CD4-positive, alpha-beta T cell (primary cell): ENCODE measurements at regions not wholly inside any gene's neighbourhood (a gene's known extent, or its start where the extent isn't known, plus 50 kb on each side); places are given as distances from the start of the nearest gene placed in this dataset.

Experiments
- ATAC-seq: fragments of 200-7000 bp; cut with Tn5 transposase; one replicate; pipeline ENCODE4 v1.10.0; 2022; ENCODE audit warnings: mild to moderate bottlenecking; ENCODE audit not compliant: poor library complexity
- CTCF ChIA-PET: fragments of 350-600 bp; sonication (Branson Sonifier 250); formaldehyde crosslinking; loops from one replicate; lab custom pipeline; 2021; ENCODE audit warnings: antibody characterized with exemption, inconsistent platforms; lab: Charles Lee
- POLR2A ChIA-PET: fragments of 350-600 bp; sonication (Branson Sonifier 250); formaldehyde crosslinking; loops from one replicate; lab custom pipeline; 2021; ENCODE audit warnings: antibody characterized with exemption, inconsistent platforms; lab: Charles Lee
- DNase-seq, 14 experiments: peaks; one replicate each; pipeline ENCODE4 v3.0.0-alpha.2; 2013 to 2020; ENCODE audit warnings: mixed read lengths in 2 of 14
- H3K27ac ChIP-seq, 2 donors: one replicate each; pipeline versions ENCODE4 v1.5.1 to v1.7.0; 2013; ENCODE audit warnings: low read length in 2 of 2, low read depth in 1 of 2, mild to moderate bottlenecking in 1 of 2
- H3K27me3 ChIP-seq, 2 experiments: 1 replicate in 1 of 2; 2 replicates in 1 of 2; pipeline versions ENCODE4 v1.6.1 to v1.7.0; 2013; ENCODE audit warnings: low read length in 2 of 2, control low read depth in 1 of 2, mild to moderate bottlenecking in 1 of 2, moderate library complexity in 1 of 2; ENCODE audit not compliant: insufficient read depth in 2 of 2, control insufficient read depth in 1 of 2
- H3K36me3 ChIP-seq: one replicate; pipeline ENCODE4 v1.6.1; 2013; ENCODE audit warnings: low read length, control low read depth; ENCODE audit not compliant: insufficient read depth
- H3K4me1 ChIP-seq: one replicate; pipeline ENCODE4 v1.6.1; 2013; ENCODE audit warnings: low read length, control low read depth; ENCODE audit not compliant: insufficient read depth
- H3K4me3 ChIP-seq: one replicate; pipeline ENCODE4 v1.5.1; 2013; ENCODE audit warnings: mild to moderate bottlenecking, low read length, moderate library complexity
- H3K9me3 ChIP-seq, 2 experiments: 1 replicate in 1 of 2; 2 replicates in 1 of 2; pipeline versions ENCODE4 v1.6.1 to v1.7.0; 2013; ENCODE audit warnings: low read length in 2 of 2, mild to moderate bottlenecking in 2 of 2, control low read depth in 1 of 2, moderate library complexity in 1 of 2; ENCODE audit not compliant: control insufficient read depth in 1 of 2, insufficient read depth in 1 of 2
- H3K27ac Mint-ChIP-seq: one replicate; pipeline ENCODE4 v1.8.0; 2020; ENCODE audit warnings: mixed read lengths
- H3K27me3 Mint-ChIP-seq: one replicate; pipeline ENCODE4 v1.8.0; 2021; ENCODE audit warnings: mixed read lengths
- H3K36me3 Mint-ChIP-seq: one replicate; pipeline ENCODE4 v1.8.0; 2021; ENCODE audit warnings: low read depth, mixed read lengths
- H3K4me1 Mint-ChIP-seq: one replicate; pipeline ENCODE4 v1.8.0; 2021; ENCODE audit warnings: low read depth, mixed read lengths
- H3K4me3 Mint-ChIP-seq: one replicate; pipeline ENCODE4 v1.8.0; 2020; ENCODE audit warnings: mild to moderate bottlenecking, mixed read lengths
- H3K9me3 Mint-ChIP-seq: one replicate; pipeline ENCODE4 v1.8.0; 2020; ENCODE audit warnings: mixed read lengths
- intact Hi-C, 2 experiments: fragments of 100-400 bp; cut with DNase I in 1 of 2; cut with micrococcal nuclease in 1 of 2; formaldehyde crosslinking; loops; one replicate each; pipeline versions ENCODE4 v1.15.1 to v1.9.0; 2023 to 2025; cut with DNase I, micrococcal nuclease
- TF ChIP-seq, protein P1 (sequence below): fragments of 200-600 bp; IDR thresholded peaks from one replicate; pipeline ENCODE4 v1.8.0; 2022; ENCODE audit warnings: antibody characterized with exemption, mild to moderate bottlenecking

DNA sequence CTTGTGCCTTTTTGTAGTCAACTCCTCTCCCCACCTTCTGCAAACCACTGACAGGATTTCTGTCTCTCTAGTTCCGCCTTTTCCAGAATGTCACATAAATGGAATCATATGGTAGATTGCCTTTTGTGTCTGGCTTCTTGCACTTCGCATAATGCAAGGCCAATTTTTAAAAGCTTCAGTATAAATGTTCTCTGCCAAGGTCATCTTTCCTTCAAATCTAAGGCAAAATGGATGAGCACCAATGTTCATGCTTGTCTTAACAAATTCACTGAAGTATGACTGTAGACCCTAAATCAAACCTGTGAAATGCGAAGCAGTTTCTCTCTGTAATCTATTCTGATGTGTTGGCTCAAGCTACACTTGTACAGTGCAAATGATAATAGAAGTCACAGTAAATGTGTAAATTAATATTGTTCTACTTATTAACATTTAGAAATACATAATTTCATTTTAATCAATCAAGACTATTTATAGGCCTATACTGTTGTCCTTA lies 92.8 kb upstream of the GLS start:
- TF ChIP-seq, protein P1, sequence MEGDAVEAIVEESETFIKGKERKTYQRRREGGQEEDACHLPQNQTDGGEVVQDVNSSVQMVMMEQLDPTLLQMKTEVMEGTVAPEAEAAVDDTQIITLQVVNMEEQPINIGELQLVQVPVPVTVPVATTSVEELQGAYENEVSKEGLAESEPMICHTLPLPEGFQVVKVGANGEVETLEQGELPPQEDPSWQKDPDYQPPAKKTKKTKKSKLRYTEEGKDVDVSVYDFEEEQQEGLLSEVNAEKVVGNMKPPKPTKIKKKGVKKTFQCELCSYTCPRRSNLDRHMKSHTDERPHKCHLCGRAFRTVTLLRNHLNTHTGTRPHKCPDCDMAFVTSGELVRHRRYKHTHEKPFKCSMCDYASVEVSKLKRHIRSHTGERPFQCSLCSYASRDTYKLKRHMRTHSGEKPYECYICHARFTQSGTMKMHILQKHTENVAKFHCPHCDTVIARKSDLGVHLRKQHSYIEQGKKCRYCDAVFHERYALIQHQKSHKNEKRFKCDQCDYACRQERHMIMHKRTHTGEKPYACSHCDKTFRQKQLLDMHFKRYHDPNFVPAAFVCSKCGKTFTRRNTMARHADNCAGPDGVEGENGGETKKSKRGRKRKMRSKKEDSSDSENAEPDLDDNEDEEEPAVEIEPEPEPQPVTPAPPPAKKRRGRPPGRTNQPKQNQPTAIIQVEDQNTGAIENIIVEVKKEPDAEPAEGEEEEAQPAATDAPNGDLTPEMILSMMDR, result no peak
- H3K27me3 Mint-ChIP-seq, result no peaks in the 10 kb centered on the region
- Histone ChIP-seq H3K27ac (no peak overlapping the region), H3K4me1 (no peaks in the 10 kb centered on the region), H3K9me3 (no peaks in the 10 kb centered on the region), H3K4me3 (no peak overlapping the region), H3K27me3 (no peaks in the 10 kb centered on the region), H3K36me3 (no peaks in the 10 kb centered on the region)
- H3K4me1 Mint-ChIP-seq, result no peaks in the 10 kb centered on the region
- no peak overlapping the region for H3K4me3 Mint-ChIP-seq
- ATAC-seq (no peak), DNase-seq (no peak)
- POLR2A ChIA-PET, result no interaction called here
- CTCF ChIA-PET, result no interaction called here
- intact Hi-C loops, result loop anchor here in 1 of 2 experiments (10.0 kb wide), 1 partner anchor 367 kb away; the partner anchor contains the start of gene STAT4
- H3K36me3 Mint-ChIP-seq, result no peaks in the 10 kb centered on the region
- H3K9me3 Mint-ChIP-seq, result no peaks in the 10 kb centered on the region
- H3K27ac Mint-ChIP-seq, result no peak overlapping the region

DNA sequence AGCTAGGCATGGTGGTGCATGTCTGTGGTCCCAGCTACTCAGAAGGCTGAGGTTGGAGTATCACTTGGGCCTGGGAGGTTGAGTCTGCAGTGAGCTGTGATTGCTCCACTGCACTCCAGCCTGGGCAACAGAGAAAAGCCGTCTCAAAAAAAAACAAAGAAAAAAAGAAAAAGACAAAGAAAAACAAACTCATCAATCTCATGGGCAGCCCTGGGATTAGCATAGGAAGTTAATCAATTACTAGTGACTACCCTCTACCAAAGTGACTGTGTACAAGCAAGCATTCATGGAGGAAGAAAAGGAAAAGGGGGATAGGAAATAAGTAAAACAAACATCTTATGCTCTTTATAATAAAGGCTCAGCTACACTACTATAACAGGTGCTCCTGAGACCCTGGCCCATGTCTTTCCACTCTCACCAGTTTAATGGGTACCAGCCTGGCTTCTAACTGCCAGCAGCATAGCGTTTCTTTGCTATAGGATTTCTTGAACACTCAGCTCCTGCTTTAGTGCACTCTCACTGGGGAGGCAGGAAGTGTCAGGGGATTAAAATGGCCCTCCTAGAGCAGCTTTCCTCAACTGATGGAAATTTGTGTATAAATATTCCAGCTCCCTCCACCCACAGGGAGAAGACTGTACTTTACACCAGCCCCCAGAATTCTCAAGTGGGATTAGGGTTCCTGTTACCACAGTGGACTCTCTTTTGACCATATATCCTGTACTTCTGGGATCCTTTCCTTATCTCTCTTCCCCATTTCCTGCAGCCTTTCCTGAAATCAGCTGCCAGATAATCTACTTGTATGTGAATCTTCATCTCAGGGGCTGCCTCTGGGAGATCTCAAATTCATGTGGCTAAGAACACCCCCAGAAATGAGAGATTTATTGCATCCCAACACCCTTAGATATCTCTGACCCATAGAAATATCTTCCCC lies 91.3 kb upstream of the GLS start:
- Histone ChIP-seq H3K36me3 (no peaks in the 10 kb centered on the region), H3K27ac (no peak overlapping the region), H3K4me1 (no peaks in the 10 kb centered on the region), H3K4me3 (no peak overlapping the region), H3K9me3 (no peaks in the 10 kb centered on the region), H3K27me3 (no peaks in the 10 kb centered on the region)
- Mint-ChIP-seq H3K36me3 (no peaks in the 10 kb centered on the region), H3K27ac (no peak overlapping the region), H3K9me3 (no peaks in the 10 kb centered on the region), H3K4me1 (peaks cover 5% of the 10 kb centered on the region), H3K4me3 (no peak overlapping the region), H3K27me3 (no peaks in the 10 kb centered on the region)
- ATAC-seq (no peak), DNase-seq (no peak)
- intact Hi-C loops, result loop anchor here in 1 of 2 experiments (10.0 kb wide), 1 partner anchor 365 kb away; the partner anchor contains the start of gene STAT4
- TF ChIP-seq, protein P1, result no peak
- ChIA-PET POLR2A (no interaction called here), CTCF (no interaction called here)

DNA sequence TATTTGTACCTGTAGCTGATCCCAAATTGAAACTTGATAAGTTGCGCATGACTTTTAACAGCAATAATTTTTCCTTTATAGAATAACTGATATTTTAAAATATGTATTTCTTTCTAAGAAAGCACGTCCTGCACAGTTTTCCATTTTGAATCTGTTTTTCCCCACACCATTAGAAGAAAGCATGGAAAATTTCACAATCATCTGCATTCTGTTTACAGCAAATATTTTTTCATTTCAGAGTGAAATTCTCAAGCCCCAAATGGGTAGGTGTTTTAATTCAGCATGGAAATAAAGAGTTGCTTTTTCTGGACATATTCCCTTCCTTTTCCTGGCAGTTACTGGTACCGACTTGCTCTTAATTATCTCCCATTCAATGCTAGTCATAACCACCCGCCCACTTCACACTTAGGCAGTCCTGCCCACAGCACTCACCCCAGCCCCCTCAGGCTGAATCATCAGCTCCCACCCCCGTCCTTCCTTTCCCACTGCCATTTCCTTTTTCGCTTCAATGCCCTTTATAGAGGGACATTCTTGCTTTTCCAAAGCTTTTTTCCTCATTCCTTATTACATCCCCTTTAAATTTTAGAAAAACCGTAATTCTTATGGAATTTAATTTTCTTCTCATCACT lies 89.2 kb upstream of the GLS start:
- no peak overlapping the region for H3K27ac Mint-ChIP-seq
- H3K4me3 ChIP-seq, result no peak overlapping the region
- POLR2A ChIA-PET, result interaction anchor here (1.3 kb wide), 1 partner anchor 10 kb away, joined by 4 read pairs; no protein-coding TSS in a partner anchor
- H3K27me3 Mint-ChIP-seq, result no peaks in the 10 kb centered on the region
- no peaks in the 10 kb centered on the region for H3K36me3 ChIP-seq
- no peaks in the 10 kb centered on the region for H3K4me1 ChIP-seq
- no peak overlapping the region for H3K4me3 Mint-ChIP-seq
- CTCF ChIA-PET, result no interaction called here
- no peaks in the 10 kb centered on the region for H3K9me3 Mint-ChIP-seq
- peaks cover 5% of the 10 kb centered on the region for H3K4me1 Mint-ChIP-seq
- intact Hi-C loops, result no loop called here
- ATAC-seq, result no peak
- TF ChIP-seq, protein P1, result no peak
- H3K9me3 ChIP-seq, result no peaks in the 10 kb centered on the region
- peak in 2 of 14 experiments; percentile 7 to 26 for DNase-seq
- no peaks in the 10 kb centered on the region for H3K36me3 Mint-ChIP-seq
- H3K27me3 ChIP-seq, result no peaks in the 10 kb centered on the region
- H3K27ac ChIP-seq, result no peak overlapping the region
